Stimulated activated CD4-positive, alpha-beta T cell treated with anti-CD3 and anti-CD28 coated beads, Interleukin-12 subunit alpha, Interleukin-12 subunit beta, amount 100 ng/mL, for 4 hours (primary cell): ENCODE measurements at regions not wholly inside any gene's neighbourhood (a gene's known extent, or its start where the extent isn't known, plus 50 kb on each side); places are given as distances from the start of the nearest gene placed in this dataset.

ENCODE experiments used
- DNase-seq: peaks from one replicate; pipeline ENCODE4 v3.0.0-alpha.2; 2020

DNA sequence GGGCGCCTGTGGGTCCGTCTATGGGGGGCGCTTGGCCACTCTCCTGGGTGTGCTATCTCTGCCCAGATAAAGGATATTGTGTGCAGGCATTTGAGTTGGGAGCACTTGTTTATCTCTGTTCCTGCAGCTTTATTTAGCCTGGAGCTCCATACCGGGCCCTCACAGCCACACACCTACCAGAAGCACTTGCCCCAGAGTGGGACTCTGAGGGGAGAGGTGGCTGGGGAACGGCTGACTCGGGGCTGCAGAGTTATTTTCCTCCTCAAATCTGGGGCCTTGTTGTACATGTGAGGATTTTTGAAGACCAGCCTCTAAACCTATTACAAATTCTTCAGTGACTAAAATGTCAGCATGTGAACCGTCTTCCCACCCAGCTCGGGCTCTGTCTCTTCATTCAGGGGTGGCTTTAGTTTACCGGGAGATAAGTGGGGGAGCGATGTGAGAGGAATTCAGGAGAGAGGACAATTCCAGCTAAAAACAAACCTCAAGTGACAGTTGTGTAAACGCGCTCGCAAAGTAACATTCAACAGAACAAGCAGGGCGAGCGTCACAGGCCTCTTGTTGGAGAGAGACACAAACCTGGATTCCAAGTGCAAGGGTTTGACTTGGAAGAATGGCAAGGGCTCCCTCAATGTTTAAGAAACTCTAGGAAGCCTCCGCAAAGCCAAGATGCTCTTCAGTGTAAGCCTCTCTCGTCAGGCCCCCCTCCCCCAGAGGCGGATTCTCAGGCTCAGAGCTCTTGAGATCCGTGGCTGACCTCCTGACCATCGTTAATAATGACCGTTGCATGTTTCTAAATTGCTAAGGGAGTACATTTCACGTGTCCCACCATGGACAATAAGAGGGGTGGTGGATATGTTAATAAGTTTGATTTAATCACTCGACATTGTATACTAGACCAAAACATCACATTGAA is 548.9 kb downstream of the QKI start:
- DNase-seq: no peak

DNA sequence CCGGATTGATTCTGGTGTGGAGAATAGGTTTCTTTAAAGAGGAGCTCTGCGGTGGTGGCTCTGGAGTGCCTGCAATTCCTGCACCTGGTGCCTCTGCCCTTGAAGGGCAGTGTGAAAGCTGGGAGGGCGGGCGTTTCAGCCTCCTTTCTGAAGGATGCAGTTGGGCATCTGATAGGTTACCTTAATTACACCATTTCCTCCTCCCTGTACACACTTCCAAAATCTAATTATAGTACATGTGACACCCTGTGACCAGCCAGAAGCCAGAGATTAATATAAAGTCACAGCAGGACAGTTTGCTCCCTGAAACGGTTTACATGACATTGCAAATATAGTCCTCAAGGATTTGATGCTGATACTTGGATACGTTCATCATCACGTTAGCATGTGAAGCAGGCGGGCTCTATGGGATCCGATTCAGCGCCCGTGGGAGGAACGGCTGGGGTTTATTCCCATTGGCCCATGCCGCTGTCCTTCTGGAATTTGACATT is 548.2 kb downstream of the QKI start:
- no peak for DNase-seq

DNA sequence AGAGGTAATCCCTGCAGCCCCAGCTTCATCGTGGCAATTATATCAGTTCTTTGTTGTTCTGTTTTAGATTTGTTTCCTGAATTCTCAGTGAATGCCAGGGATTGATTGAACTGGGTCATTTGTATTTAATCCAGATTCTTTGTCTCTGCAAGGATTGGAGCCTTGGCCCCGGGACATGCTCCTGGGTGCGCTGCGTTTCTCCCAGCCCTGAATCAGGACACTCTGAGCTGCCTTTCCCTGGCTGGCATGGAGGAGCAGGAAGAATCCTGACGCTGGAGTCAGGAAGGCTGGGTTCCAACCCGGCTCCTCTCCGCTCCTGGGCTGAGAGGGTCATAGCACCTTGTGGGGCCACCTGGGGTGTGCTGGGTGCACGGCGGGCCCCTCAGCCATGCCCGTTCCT is 545.6 kb downstream of the QKI start:
- DNase-seq: no peak

DNA sequence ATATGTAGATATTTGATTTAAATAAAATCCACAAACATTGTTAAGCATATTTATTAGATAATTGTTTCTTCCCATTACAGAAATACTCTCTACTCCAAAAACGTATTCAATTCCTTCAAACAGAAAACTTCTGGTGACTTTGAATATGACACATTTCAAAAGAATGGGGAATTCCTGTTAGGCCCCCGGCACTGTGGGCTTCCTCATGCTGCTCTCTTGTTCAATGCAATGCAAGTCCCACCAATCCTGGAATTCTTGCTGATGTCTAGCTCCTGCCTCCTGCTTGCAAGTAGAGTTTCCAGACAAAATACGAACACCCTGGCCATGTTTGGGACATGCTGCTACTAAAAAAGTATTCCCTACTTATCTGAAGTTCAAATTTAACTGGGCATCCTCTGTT is 544.1 kb downstream of the QKI start:
- DNase-seq: no peak

DNA sequence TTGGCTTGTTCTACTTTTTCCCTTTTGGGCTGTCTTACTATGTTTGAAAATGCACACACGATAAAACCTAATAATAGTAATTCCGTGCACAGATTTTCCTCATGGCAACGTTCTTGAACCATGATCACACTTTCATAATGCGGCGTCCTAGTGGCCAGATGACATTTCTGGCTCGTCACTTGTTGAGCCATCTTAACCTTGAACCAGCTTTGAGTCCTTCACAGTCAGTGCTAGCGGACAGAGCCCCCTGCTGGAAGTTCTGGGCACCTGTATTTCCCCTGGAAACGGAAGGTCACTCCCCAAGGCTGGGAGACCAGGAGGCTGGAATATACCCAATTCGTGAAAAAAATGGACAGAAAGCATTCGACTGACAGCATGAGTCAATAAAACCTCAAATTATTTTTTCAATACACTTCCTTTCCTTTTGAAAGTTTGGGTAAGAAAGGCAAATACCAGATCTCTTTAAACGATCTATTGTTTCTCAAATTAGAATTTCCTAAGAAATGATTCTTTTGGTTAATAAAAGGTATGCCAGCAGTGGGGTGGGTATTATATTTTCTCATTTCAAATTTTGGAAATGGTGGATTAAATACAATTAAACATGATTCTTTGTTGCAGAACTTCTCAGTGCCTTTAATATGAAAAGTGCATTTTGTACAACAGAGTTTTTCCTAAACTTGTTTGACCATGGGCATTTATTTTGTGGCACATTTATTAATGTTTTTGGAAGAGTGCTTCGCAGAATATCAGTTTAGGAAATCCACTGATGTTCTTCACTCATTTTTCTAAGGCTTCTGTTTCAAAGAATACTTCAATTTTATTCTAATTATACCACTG is 542.3 kb downstream of the QKI start:
- peak; percentile 40 for DNase-seq

DNA sequence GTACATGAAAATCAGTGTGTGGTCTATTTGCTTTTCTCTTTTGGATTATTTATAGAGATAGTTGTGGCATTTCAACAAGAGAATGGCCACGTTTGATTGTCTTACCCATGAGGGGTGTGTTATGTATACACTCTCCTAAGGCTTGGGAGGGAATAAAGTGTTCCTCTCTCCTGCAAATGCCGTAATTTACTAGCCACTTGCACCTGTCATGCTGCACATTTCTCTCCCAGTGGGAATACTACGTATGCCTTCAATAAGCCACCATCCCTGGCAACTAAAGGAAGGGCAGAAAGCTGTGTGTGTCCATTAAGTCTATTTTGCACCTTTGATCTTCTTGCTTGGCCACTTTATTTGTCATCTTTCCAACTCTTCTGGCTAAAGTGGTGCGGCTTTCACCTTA is 541.2 kb downstream of the QKI start:
- no peak for DNase-seq

DNA sequence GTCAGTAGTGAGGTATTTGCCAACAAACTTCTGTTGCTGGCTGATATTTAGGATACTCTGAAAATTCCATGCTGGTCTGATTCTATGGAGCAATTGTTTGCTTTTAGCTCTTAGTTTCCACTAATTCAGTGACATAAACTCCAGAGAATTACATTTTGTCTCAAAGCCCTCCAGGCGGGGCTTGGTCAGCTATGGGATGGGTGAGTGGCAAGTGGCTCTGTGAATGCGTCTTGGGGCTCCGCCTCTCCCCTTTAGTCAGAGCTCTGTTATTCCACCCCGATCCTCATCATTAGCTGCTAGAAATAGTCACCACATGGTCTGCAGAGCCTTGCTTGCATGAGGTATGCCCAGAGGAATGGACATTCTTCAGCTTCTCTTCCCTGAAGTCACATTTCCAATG is 540.6 kb downstream of the QKI start:
- DNase-seq: no peak

DNA sequence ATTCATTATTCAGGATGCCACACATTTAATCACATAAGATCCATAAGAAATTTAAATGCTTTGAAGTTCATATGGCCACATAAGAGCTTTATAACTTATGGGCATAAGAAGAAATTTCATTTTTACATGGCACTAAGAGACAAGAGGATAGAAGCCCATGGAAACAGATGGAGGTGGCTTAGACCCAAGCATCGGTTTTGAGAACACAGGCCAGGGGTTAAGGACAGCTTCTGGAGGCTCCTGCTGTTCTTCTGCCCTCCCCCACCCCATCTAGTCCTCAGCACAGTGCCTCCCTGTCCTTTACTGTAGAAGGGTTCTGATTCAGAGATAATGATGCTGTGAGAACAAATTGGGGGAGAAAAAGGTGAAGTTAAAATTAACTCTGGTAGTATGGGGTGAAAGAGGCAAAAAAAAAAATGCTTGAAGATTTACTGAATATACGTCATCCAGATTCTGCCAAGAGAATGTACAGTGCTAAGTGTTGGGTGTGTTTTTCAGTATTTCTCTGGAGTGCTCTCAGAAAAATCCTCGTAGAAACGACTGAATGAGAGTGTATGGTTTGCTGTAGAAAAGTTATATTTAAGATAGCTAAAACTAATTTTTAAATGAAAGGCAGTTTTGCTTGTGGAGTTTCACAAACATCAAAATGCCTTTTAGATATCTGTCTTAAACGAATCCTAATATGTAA is 539.7 kb downstream of the QKI start:
- no peak for DNase-seq

DNA sequence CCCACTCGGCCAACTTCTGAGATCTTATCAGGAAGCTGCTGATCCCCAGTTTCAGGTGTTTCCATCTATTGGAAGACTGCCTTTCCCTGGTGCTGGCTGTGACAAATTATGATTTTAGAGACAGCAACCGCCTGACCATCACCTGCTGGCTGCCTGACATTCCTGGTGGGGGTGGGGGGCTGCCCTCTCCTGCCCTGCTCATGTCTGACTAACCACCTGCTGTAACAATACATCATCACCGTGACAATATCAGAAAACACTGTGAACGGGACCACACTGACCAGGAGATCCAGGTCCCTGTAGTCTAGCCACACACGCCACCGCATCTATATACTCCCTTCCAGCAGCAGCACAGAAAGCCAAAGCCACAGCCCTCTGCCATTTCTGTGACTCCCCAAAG is 537.5 kb downstream of the QKI start:
- DNase-seq: no peak

DNA sequence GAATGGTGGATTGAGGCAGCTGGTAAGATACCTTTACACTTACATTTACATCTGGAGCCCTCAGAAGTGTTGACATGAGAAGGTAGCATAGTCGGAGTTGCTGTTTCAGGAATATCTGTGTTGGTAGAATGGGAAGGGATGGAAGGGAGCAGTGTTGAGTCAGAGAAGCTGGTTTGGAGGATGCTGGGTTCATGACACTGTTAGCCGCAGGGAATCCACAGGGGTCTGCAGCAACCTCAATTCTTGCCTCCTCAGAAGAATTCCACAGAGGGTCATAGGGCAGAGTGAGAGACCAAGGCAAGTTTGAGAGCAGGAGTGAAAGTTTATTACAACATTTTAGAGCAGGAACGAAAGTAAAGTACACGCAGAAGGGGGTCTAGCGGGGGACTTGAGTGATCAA is 536.8 kb downstream of the QKI start:
- DNase-seq: no peak

DNA sequence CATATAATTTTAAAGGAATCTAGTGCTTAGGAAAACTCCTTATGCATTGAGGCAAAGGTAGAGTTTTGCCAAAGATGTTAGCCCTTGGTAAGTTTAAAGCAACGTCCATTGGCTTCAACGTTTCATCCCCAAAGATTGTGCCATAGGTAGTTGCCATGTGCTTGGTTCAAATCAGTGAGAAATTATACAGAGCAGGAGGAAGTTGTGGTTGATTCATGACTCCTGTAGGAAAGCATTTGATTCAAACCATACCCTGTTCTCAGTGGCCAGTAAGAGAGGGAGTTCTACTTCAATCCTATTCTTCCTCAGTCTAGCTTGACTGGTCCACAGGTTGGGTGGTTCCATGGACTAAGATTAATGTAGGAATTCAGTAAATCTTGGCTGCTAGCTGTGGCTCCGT is 535.6 kb downstream of the QKI start:
- no peak for DNase-seq

DNA sequence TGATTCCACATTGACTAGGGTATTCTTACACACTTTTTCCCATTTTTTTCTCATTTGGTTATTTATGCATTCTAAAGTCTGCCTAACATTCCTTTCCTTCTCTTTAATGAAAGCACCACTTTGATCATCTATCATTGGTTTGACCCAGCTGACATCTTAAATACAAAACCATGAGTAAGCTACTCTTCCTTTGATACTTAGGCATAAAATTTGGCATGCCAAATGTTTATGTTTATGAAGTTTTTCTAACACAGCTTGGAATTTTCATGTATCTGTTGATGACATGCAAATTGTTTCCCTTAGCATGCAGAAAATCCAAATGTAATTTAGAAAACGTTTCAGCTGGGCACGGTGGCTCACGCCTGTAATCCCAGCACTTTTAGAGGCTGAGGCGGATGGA is 534.9 kb downstream of the QKI start:
- no peak for DNase-seq

DNA sequence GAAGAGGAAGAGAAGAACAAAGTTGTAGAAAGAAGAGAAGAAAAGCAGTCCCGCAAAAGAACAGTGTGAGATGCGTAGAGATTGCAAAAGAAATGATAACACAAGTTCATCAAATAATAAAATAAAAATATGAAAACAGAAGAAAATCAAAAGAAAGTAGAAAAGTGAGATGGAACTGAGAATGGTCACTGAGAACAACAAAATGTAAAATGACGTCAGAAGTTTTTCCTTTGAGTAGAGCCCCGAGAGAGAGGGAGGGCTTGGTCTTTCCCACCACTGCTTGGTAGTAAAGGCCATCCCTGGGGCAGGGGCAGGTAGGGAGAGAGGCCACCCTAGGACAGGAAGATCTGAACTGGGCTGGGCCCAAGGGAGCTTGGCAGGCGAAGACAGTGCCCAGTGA is 533.7 kb downstream of the QKI start:
- no peak for DNase-seq

DNA sequence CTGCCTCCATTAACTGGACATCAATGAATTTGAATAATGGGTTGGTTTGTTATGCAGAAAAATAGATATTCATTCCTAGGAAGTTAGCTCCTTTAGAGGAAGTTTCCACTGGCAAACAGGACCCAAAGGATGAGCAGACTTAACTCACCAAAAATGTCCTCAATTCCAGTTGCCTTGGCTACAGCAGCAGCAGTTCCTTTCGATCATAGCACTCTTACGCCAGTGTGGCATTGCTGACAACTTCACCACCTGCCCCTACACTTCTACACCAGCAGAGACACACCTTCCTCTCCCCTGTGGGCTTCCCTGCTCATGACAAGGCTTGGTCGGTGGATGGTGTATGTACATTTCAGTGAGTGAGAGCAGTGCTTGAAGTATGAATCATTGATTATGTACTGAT is 532.8 kb downstream of the QKI start:
- DNase-seq: no peak

DNA sequence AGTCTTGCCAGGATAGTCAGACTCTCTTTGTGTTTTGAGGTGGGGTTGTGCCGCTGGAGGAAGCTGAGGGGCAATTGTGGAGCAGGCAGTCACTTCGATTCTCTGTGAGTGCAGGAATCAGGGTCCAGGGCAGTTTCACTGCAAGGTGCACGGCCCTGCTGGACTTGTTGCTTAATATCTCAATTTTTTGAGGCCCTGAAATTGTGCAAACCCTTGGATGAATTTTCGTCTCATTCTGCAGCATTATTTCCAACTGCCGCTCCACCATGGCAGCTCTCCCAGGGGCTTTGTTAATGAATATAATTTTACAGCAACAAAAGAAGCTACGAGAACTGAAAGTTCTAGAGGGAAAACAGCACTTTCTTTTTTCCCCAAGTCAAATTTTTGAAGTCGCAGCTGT is 531.9 kb downstream of the QKI start:
- no peak for DNase-seq

DNA sequence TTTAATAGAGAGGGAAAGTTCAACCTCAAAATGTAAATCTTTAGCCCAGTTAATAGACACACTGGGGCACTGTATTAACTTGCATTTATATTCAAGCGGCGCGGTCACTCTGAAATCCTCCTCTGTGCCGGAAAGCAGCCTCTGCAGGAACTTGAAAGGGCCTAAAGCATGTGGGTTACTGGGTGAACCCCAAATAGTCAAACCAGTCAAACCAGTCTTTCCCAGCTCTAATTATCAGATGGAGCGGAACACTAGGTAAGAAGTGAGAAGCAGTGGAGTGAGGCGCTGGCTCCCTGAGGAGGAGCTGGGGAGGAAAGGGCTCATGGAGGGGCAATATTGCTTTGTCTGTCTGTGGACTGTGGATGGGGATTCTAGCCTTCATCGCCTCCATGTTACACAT is 531.3 kb downstream of the QKI start:
- no peak for DNase-seq

DNA sequence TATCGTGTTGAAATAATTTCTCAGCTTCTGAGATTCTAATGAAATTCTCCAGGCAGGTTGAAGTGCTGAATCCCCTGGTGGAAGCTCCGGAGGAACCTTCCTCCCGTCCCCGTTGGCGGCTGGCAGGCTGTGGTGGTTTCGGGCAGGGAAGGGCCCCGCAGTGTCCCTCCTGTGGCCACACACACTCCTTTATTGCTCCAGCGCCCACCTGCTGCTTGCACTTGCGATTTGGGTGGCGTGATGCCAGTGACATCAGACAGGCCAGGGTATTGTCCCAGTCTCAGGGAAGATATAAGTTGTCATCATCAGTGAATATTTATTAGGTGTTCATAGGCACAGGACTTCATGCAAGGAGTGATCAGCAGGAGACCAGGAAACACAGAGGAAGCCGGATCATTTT is 530.4 kb downstream of the QKI start:
- DNase-seq: no peak

DNA sequence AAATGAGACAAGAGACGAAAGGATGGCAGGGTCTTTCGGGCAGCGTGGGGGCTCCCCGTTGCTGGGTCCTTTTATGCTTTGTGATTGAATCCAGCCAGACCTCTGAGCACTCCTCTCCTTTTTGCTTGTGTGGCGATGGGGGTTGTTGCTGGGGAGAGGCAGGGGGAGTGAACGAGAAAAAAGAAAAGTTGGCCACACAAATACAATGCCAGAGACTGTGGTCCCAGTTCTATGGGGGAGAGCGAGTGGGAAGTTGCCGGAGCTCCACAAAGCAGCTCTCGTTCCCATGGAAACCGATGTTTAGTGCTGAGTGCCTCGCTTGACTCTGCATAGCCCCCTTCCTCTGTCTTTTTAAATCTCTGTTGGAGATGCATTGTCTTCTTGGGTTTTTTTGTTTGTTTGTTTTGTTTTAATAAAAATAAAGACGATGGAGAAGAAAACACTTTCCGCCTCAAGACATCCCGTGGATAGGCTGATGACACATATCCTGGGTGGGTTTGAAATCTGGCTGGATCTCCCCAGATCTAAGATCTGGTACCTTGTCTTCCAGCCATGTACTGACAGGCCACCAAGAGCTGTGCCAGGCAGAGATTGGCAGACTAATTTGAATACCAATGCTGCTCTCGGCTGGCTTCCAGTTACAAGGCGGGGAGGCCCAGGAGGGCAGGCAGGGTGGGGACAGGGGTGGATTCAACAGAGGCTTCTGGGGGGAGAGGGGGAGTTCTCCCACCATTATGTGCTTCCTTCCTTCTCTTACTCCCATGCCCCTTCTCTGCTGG is 529.3 kb downstream of the QKI start:
- DNase-seq: no peak

DNA sequence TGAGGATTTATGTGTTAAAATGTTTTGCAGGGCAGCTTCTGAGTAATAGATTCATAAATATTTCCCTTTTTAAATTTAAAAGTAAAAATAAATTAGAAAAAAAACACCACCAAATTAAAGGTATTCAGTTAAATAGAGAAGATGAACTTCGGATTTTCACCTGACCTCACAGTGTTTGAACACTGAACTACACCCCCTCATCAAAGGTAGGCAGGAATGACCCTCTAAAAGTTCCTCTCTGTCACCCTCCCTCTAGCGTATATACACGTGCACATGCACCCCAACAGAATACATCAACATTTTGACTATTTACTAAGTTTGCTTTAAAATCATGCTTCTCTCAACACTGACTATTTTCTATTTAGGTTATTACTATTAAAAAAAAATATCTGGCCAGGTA is 528.3 kb downstream of the QKI start:
- no peak for DNase-seq

DNA sequence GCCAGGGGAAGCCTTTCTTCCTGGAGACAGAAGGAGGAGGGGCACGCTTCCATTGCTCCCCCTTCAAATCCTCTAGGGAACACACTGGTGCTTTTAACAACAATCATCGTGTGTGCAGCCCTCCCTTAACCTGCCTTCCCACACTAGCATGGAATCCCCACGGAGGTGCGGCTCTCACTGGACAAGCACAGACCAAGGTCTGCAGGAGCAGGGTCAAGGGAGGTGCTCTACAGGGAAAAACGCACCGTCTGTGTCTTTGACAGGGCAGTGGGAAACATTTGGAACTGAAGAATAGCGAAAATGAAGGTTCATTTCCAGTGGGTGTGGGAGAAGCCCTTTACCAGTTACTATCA is 527.1 kb downstream of the QKI start:
- DNase-seq: no peak

DNA sequence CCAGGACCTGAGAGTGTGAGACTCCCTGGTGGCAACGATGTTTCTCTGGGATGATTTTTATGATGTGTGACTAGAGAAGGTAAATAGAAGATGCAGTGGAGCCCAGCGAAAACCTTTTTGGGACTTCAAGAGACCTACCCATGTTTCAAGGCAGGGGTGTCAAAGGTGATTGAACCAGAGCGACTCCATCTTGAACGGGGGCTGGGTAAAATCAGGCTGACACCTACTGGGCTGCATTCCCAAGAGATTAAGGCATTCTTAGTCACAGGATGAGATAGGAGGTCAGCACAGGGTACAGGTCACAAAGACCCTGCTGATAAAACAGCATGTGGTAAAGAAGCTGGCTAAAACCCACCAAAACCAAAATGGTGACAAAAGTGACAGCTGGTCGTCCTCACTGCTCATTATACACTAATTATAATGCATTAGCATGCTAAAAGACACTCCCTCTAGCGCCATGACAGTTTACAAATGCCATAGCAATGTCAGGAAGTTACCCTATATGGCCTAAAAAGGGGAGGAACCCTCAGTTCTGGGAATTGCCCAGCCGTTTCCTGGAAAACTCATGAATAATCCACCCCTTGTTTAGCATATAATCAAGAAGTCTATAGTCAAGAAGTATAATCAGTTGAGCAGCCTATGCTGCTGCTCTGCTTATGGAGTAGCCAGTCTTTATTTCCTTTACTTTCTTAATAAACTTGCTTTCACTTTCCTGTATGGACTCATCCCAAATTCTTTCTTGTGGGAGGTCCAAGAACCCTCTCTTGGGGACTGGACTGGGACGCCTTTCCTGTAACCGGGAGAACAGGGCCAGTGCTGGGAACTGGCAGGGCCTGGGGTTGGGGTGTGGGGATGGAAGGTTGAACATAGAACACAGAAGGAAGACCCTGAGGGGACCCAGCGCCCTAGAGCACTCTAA is 526.4 kb downstream of the QKI start:
- no peak for DNase-seq

DNA sequence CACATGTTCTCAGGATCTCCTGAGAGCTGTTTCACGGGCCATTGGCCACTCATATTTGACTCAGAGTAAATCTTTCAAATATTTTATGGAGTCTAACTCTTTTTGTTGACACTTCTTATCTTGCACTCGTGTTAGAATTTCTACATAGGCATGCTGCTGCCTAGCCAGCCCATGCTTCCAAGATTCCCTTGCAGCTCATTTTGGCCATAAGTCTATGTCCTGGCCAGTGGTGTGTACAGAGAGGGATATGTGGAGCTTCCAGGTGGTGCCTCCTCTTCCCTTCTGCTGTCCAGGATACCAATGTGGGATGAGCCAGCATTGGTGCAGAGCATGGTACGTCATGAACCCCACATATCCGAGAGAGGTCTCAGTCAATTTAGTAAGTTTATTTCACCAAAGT is 522.6 kb downstream of the QKI start:
- no peak for DNase-seq
